ENCODE measurements at regions not wholly inside any gene's neighbourhood (a gene's known extent, or its start where the extent isn't known, plus 50 kb on each side); places are given as distances from the start of the nearest gene placed in this dataset.

- no peak for DNase-seq
These were observed 313.0 kb upstream of the SLC7A11 start for GRCh38 chr4:138555108-138555507.

GRCh38 chr4:138553001-138553845 lies 311.1 kb upstream of the SLC7A11 start:
- no peak for DNase-seq

GRCh38 chr4:138542191-138542776 lies 300.1 kb upstream of the SLC7A11 start:
- DNase-seq, result no peak

- DNase-seq, result no peak
These were observed 298.1 kb upstream of the SLC7A11 start for GRCh38 chr4:138540056-138540800.

- no peak for DNase-seq
These were observed 296.6 kb upstream of the SLC7A11 start for GRCh38 chr4:138538743-138539142.

GRCh38 chr4:138537731-138538490 lies 295.8 kb upstream of the SLC7A11 start:
- no peak for DNase-seq

- no peak for DNase-seq
These were observed 293.2 kb upstream of the SLC7A11 start for GRCh38 chr4:138535316-138535715.

- no peak for DNase-seq
These were observed 280.2 kb upstream of the SLC7A11 start for GRCh38 chr4:138522366-138522765.

GRCh38 chr4:138521809-138522208 lies 279.7 kb upstream of the SLC7A11 start:
- no peak for DNase-seq

GRCh38 chr4:138519436-138519835 lies 277.3 kb upstream of the SLC7A11 start:
- no peak for DNase-seq

- no peak for DNase-seq
These were observed 271.4 kb upstream of the SLC7A11 start for GRCh38 chr4:138513535-138513934.

- DNase-seq, result no peak
These were observed 270.6 kb upstream of the SLC7A11 start for GRCh38 chr4:138512756-138513155.

- no peak for DNase-seq
These were observed 267.9 kb upstream of the SLC7A11 start for GRCh38 chr4:138510053-138510452.

- no peak for DNase-seq
These were observed 267.2 kb upstream of the SLC7A11 start for GRCh38 chr4:138509346-138509745.

GRCh38 chr4:138507522-138507921 lies 265.4 kb upstream of the SLC7A11 start:
- DNase-seq, result no peak

GRCh38 chr4:138501614-138502013 lies 259.5 kb upstream of the SLC7A11 start:
- no peak for DNase-seq

- no peak for DNase-seq
These were observed 258.7 kb upstream of the SLC7A11 start for GRCh38 chr4:138500869-138501268.

- no peak for DNase-seq
These were observed 257.5 kb upstream of the SLC7A11 start for GRCh38 chr4:138499627-138500026.

- no peak for DNase-seq
These were observed 252.8 kb upstream of the SLC7A11 start for GRCh38 chr4:138494931-138495330.

- DNase-seq, result no peak
These were observed 252.0 kb upstream of the SLC7A11 start for GRCh38 chr4:138494116-138494515.

GRCh38 chr4:138492176-138492575 lies 250.0 kb upstream of the SLC7A11 start:
- DNase-seq, result no peak

- no peak for DNase-seq
These were observed 246.4 kb upstream of the SLC7A11 start for GRCh38 chr4:138488533-138488932.

GRCh38 chr4:138487670-138488069 lies 245.5 kb upstream of the SLC7A11 start:
- no peak for DNase-seq
